HCT116 (cell line): ENCODE measurements at regions not wholly inside any gene's neighbourhood (a gene's known extent, or its start where the extent isn't known, plus 50 kb on each side); places are given as distances from the start of the nearest gene placed in this dataset.

Experiments
- CBX3 ChIP-seq: IDR thresholded peaks from 2 replicates; pipeline ENCODE4 v1.6.1; 2012; ENCODE audit warnings: low read depth
- EZH2 ChIP-seq: fragments of 200-600 bp; sonication (generic); IDR thresholded peaks from 2 replicates; pipeline ENCODE4 v1.6.1; 2017; ENCODE audit warnings: antibody characterized with exemption, mixed run types
- RAD21 ChIP-seq: IDR thresholded peaks from 2 replicates; pipeline ENCODE4 v1.6.1; 2012; ENCODE audit warnings: low read depth, mild to moderate bottlenecking
- SIN3A ChIP-seq: IDR thresholded peaks from 2 replicates; pipeline ENCODE4 v1.6.1; 2012; ENCODE audit warnings: low read depth
- SP1 ChIP-seq: IDR thresholded peaks from 2 replicates; pipeline ENCODE4 v1.6.1; 2012; ENCODE audit warnings: low read depth
- TF ChIP-seq, protein P1 (sequence below), 3 experiments: fragments of 200-600 bp in 1 of 3; sonication (generic) in 1 of 3; IDR thresholded peaks in 2 of 3; conservative IDR thresholded peaks in 1 of 3; 2 replicates each; pipeline ENCODE4 v1.5.1; 2012 to 2017; ENCODE audit warnings: low read depth in 2 of 3, low read length in 2 of 3, antibody characterized with exemption in 1 of 3, borderline replicate concordance in 1 of 3, control low read depth in 1 of 3, mild to moderate bottlenecking in 1 of 3, mixed read lengths in 1 of 3, mixed run types in 1 of 3, moderate library complexity in 1 of 3; ENCODE audit not compliant: insufficient read depth in 1 of 3
- TF ChIP-seq, protein P2 (sequence below): IDR thresholded peaks from 2 replicates; pipeline ENCODE4 v1.6.1; 2012; ENCODE audit warnings: low read depth
- TF ChIP-seq, protein P3 (sequence below): IDR thresholded peaks from 2 replicates; pipeline ENCODE4 v1.6.1; 2012

DNA sequence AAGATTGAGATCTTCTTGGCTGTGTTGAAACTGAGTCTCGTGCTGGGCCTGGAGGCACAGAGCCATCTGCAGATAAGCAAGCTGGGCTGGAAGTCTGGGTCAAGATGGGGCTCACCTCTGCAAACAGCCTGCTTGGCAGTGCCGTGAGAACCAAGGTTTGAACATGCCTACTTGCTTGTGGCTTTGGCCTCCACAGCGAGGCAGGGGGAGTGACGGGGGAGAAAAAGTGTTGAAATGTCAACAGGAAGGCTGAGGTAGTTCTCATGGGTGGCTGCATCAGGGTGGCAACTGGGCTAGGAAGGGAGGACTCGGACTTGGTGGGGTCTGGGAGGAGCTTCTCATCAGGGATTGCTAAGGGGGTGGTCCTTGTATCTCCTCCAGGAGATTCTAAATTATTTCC lies 99.7 kb downstream of the THNSL2 start:
- TF ChIP-seq SIN3A (no peak), EZH2 (no peak), CBX3 (no peak), RAD21 (no peak), SP1 (no peak)
- TF ChIP-seq, protein P1, sequence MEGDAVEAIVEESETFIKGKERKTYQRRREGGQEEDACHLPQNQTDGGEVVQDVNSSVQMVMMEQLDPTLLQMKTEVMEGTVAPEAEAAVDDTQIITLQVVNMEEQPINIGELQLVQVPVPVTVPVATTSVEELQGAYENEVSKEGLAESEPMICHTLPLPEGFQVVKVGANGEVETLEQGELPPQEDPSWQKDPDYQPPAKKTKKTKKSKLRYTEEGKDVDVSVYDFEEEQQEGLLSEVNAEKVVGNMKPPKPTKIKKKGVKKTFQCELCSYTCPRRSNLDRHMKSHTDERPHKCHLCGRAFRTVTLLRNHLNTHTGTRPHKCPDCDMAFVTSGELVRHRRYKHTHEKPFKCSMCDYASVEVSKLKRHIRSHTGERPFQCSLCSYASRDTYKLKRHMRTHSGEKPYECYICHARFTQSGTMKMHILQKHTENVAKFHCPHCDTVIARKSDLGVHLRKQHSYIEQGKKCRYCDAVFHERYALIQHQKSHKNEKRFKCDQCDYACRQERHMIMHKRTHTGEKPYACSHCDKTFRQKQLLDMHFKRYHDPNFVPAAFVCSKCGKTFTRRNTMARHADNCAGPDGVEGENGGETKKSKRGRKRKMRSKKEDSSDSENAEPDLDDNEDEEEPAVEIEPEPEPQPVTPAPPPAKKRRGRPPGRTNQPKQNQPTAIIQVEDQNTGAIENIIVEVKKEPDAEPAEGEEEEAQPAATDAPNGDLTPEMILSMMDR (IDR thresholded peaks at IDR 0.05 in 2 of 3, conservative IDR thresholded peaks at IDR 0.05 in 1 of 3; ENCODE audit: borderline replicate concordance in 1 of 3, insufficient read depth in 1 of 3, low read depth in 2 of 3, low read length in 2 of 3): no peak
- TF ChIP-seq, protein P2, sequence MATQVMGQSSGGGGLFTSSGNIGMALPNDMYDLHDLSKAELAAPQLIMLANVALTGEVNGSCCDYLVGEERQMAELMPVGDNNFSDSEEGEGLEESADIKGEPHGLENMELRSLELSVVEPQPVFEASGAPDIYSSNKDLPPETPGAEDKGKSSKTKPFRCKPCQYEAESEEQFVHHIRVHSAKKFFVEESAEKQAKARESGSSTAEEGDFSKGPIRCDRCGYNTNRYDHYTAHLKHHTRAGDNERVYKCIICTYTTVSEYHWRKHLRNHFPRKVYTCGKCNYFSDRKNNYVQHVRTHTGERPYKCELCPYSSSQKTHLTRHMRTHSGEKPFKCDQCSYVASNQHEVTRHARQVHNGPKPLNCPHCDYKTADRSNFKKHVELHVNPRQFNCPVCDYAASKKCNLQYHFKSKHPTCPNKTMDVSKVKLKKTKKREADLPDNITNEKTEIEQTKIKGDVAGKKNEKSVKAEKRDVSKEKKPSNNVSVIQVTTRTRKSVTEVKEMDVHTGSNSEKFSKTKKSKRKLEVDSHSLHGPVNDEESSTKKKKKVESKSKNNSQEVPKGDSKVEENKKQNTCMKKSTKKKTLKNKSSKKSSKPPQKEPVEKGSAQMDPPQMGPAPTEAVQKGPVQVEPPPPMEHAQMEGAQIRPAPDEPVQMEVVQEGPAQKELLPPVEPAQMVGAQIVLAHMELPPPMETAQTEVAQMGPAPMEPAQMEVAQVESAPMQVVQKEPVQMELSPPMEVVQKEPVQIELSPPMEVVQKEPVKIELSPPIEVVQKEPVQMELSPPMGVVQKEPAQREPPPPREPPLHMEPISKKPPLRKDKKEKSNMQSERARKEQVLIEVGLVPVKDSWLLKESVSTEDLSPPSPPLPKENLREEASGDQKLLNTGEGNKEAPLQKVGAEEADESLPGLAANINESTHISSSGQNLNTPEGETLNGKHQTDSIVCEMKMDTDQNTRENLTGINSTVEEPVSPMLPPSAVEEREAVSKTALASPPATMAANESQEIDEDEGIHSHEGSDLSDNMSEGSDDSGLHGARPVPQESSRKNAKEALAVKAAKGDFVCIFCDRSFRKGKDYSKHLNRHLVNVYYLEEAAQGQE: no peak
- TF ChIP-seq, protein P3, sequence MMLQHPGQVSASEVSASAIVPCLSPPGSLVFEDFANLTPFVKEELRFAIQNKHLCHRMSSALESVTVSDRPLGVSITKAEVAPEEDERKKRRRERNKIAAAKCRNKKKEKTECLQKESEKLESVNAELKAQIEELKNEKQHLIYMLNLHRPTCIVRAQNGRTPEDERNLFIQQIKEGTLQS: no peak
